ENCODE measurements at regions not wholly inside any gene's neighbourhood (a gene's known extent, or its start where the extent isn't known, plus 50 kb on each side); places are given as distances from the start of the nearest gene placed in this dataset.

DNA sequence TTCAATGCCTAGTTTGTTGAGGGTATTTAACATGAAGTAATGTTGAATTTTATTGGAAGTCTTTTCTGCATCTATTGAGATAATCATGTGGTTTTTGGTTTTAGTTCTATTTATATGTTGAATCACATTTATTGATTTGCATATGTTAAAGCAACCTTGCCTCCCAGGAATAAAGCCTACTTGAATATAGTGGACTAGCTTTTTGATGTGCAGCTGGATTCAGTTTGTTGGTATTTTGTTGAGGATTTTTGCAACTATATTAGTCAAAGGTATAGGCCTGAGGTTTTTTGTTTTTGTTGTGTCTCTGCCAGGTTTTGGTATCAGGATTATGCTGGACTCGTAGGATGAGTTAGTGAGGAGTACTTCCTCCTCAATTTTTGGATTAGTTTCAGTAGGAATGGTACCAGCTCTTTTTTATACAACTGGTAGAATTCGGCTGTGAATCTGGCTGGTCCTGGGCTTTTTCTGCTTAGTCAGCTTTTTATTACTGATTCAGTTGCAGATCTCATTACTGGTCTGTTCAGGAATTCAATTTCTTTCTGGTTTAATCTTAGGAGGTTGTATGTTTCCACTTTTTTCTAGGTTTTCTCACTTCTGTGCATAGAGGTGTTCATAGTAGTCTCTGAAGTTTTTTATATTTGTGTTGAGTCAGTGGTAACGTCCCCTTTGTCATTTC lies 209.8 kb upstream of the RBMS3 start:
- no peak for DNase-seq

DNA sequence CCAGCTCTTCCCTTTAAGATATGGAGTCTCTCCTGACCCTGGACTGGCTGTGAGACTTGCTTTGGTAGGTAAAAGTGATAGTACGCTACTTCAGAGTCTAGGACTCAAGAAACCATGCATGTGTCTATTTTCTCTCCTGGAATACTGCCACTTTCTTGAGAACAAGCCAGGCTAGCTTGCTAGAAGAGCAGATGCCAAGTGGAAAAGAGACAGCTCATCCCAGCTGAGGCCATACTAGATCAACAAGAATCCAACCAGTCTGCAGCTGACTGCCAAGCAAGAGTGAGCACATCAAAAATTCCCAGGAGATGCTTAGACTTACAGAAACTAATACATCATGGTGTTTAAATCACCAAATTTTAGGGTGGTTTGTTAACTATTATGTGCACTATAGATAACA lies 208.3 kb upstream of the RBMS3 start:
- no peak for DNase-seq

DNA sequence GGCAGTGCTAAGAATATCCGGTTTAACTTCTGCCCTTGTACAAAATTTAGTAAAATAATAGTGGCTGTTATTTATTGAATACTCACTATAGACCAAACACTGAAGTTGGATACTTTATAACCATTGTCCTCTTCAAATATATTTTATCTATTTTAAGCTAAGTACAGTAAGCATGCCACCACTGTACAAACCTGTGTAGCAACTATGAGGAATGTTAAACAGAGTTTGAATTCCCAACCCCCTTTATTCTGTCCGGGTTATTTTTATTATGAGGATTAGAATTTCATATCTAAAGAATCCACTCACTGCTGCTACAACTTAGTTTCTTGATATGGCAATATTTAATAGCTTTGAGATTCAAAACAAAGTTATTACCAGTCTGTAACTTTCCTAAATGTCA lies 203.5 kb upstream of the RBMS3 start:
- DNase-seq, result no peak

DNA sequence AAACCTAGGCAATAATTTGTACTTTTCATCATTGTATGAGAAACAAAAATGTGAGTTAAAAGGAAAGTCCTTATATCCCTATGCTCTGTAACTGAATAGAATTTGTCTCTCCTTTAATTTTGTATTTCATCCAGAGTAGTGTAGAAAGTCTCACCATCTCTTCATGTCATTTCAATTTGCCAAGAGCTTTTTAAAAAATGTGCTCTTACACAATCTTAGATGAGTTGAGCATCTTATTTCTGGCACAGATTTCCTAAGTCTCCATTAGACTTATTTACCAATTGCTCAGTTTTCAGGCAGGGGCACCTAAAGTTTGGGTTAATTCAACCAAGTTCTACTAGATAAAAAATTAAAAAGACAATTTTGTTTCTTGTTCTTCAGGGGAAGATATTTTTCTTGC lies 201.5 kb upstream of the RBMS3 start:
- no peak for DNase-seq

DNA sequence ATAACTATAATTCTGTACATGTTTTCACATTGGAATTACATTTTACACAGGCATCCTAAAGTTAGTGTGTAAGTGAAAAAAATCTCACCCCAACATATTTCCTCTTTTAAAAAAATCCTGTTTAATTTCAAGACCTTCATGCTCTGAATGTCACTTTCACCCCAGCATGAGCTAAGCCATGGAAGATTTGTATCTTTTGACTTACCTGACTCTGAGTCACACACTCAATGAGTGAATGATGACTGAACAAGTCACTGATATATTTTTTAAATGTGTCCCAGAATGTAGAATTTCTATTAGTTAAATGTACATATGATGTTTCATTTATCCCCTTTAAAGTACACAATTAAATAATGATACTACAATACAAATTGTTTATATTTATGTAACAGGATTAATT lies 199.9 kb upstream of the RBMS3 start:
- no peak for DNase-seq

DNA sequence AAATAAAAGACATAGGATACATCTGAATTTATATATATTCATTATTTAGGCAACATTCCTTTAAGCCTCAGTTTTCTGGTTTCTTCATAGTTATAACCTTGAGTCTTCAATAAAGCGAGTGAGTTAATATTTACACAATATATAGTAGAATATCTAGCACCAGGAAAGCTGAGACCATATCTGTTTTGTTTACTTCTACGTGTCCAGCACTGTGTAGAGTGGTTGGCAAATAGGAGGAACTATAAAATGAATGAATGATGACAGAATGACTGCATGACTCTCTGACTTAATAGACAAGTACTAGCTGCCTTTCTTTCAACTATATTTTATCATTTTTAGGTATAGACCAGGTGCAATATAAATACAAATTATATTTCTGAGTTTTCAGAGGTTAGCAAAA lies 197.8 kb upstream of the RBMS3 start:
- no peak for DNase-seq

DNA sequence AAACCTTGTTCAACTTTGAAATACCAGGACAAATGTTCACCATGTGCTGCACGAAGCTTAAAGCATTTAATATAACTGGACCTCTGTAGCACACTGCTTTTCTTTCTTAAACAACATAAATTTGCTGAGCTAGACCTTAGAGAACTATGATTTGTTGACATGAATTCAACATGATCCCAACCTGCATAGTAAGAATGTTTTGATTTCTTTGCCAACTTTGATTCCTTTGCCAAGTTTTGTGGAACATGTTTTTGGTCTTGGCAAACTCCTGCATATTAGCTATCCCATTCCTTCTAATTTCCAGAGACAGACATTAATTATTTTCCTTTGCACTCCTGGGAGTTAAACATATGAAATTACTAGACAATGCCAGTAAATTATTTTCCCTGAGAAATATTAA lies 197.2 kb upstream of the RBMS3 start:
- DNase-seq, result no peak

DNA sequence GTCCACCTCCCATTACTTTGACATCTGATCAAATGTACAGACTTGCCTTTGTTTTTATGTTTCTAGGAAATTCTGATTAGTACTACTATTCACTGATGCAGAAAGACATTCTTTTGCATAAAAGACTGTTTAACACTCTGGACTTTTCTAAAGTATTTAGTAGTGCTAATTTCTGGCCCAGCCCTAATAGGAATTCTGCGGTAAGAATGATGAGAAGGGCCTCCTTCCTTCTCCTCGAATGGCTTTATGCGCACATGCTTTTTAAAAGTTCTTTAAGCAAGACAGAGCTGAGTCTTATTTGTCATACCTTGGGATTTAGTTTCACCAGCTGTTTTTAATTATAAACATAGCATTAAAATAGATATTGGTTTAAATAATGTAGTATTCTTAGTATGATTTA lies 192.3 kb upstream of the RBMS3 start:
- no peak for DNase-seq

DNA sequence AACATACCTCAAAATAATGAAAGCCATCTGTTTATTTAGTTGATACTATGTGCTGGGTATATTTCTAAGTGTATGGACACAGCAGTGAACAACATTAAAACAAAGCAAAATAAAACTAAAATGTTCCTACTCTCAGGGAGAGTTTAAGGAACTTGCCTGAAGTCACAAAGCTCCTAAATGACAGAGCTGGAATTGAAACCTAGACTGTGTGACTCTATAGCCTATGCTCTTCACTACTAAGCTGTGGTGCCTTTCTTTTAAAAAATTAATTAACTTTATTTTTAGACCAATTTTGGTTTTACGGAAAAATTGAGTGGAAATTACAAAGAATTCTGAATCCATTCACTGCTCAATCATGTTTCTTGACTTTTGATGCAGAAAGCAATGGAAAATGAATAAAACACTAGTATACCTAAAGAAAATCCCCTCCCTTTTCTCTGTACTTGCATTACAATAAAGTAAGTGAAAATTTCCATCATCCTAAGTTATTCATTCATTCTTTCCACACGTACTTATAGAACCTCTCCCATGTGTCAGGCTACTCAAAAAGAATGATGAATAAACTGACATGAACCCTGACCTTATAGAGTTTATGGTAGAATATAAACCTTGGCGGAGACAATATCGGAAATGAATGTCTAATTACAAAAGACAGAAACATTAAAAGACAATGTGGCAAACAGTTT lies 189.8 kb upstream of the RBMS3 start:
- no peak for DNase-seq

DNA sequence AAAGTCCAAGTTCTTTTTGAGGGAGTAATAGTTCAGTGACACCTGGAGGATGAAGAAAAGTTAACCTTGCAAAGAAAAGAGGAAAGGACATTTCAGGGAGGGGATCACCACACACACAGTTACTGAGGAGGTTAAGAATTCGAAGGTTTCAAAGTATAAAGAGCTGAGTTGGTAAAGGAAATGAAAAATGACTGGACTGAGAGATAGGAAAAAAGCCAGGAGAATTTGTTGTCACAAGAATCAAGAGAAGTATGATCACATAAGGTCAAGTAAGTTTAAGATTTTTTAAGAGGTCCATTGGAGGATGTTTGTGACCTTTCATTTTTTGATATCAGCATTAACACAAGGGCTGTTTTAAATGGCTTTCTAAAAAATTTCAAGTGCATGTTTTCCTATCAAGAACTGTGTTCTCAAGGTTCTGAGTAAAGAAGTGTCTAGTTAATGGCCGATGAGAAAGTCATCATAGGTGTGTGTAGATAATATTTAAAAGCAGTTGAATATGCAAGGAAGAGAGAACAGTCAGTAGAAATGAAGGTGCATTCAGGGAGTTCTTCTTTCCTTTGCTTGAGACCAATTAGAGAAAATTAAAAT lies 189.2 kb upstream of the RBMS3 start:
- DNase-seq, result no peak

DNA sequence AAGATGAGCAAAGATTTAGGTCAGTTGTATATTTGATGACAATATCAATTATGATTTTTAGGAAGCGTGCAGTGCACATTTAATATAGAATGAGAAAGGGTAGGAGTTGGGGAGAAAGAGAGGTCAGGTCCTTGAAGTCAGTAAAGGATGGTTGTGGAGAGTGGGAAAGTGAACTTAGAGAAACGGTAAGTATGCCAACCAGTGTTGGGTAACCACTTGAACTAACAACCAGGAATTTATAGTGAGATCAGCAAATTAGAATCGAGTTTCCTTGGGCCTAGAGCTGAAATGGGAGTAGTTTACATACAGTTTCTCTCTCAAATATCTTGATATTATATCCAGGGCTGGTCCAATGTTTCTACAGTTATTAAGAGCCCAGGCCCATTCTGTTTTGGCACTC lies 188.5 kb upstream of the RBMS3 start:
- DNase-seq, result no peak

DNA sequence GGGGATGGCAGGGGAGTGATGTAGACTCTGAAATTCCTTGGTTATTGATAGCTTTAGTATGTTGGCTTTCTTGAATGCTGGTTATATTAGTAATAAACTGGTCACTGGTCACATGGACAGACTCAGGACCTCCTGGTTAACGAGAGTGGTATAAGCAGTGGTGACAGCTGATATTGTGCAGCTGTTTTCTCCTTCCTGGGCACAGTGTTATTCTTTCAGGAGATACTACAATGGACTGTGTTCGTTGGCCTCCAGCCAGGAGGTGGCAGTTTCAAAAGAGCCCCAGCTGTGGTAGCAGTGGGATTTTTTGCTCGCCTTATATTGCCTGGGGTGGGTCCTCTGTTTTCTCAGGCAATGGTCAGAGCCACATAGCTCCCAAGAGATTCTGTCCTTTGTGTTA lies 181.6 kb upstream of the RBMS3 start:
- DNase-seq, result no peak

DNA sequence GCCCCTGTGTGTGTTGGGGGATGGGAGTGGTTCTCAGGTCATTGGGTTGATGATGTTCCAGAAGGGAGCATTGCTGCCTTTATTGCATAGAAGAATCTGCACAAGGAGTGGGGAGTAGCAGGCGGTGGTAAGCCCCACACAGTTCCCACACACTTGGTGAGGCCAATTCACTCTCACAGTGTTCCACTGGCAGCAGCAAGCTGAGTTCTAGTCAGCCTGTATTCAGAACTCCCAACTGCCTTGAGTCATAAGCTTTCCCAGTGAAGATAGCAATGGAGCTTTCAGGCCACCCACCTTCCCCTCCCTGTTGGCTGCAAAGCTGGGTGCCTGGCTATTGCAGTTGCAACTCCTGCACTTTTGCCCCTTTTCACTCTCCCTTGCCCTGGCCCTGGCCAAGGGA lies 181.1 kb upstream of the RBMS3 start:
- DNase-seq, result no peak

DNA sequence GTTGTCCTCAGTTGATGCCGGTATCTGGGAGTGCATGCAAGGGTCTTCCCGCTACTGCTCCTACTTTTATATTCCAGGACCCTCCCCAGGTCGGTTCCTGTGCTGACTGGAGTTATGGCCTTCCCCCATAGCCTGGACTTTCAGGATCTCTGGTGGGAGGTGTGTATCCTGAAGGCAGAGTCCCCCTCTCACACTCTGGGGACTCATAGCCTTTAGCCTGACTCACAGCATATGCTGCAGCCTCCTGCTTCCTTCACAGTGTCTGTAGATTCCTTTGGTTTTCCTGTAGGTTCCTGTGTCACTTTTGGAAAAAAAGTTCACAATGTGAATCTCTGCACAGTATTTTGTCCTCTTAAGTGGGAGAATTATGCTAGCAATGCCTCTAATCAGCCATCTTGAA lies 180.6 kb upstream of the RBMS3 start:
- DNase-seq, result no peak

DNA sequence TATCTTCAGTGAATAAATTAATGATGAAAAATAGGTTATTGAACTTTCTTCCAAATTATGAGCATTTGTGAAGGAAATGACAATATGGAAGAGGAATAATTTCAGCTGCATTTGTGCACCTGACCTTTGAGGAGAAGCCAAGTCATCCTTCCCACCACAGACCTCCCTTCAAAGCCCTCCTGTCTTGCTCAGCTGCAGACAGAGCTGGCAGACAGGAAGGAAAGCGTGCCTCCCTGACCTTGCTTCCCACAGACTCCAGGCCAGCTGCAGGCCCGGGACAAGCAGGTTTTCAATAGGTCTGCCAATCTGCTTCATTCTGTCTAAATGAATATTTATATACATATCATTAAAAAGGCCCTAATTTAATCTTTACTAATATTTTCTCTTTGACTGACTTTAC lies 152.9 kb upstream of the RBMS3 start:
- no peak for DNase-seq

DNA sequence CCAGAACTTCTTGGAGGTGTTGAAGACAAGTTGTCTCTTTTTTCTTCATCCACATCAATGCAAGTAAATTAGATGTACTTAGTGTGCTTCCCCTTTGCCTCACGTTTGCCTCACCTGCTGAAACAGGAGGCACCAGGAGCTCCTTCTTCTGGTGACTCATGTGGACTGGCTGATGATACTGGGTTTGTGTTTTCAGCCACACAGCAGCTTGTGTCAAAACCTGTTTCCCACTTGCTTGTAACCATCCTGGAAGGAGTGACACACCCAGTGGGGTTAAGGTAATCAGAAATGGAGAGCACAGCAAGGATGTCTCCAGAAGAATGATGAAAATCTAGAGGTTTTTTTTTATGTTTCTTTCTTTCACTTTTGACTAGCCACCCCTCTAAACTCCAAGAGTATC lies 143.3 kb upstream of the RBMS3 start:
- no peak for DNase-seq

DNA sequence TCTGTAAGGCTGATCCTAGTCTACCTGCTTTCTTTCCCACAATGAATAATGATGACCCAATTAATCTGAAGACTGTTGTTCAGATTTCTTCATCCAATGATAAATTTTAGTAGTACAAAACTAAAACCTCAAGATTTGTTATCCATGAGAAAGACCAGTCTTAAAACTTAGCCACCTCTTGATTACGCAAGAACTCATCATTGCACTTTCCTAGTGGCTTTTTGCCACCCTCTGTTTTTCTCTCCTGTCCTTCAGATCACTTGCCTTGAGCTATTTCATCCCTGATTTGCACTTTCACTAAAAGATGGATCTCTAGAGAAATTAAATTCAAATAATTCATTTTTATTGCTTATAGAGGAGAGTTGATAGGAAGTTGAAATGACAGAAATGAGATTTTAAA lies 142.7 kb upstream of the RBMS3 start:
- DNase-seq, result no peak

DNA sequence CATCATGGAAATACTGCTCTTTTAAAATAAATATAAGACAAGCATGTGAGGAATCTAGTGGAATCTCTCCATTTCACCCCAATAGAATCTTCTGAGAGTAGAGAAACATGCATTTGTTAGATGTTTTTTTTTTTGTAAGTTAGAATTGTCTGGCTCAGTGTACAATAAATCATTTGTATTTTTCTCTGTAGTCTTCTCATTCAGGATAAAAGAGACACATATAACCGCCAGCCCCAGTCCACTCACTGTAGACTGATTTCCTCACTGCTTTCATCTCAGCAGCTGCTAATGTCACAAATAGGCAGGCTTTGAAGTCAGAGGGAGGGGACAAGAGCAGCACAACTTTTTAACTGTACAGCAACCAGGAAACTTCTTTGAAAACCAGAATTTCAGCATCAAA lies 140.2 kb upstream of the RBMS3 start:
- no peak for DNase-seq

DNA sequence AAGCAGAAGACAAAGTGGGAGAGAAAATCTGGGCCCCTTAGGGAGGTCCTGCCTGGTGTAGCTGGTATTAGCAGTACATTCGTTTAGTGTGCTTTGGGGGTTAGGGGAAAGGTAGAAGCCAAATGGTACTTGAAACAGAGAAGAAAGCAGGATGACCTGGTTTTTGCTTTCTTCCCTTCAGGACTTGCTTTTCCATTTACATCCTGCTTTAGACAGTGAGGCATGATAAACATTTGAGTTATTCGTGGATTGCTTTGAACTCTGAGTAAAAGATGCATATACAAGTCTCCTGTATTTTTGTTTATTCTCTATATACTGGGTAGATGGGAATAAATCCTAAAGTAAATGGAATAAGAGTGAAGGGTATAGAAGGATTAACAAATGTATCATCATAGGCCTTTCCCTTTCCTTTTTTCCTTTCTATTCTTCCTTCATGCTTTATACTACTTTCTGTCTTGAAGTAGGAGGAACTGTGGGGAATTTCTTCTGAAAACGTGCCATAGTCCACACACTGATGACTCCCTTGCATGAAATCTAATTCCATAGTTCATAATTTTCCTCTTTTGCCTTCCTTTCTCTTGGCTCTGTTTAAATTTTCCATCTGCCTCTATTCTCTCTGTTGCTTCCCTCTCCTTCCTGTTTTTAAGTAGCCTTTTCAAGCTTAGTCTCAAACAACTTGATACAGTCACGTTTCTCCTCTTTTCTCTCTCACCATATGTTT lies 139.5 kb upstream of the RBMS3 start:
- no peak for DNase-seq

DNA sequence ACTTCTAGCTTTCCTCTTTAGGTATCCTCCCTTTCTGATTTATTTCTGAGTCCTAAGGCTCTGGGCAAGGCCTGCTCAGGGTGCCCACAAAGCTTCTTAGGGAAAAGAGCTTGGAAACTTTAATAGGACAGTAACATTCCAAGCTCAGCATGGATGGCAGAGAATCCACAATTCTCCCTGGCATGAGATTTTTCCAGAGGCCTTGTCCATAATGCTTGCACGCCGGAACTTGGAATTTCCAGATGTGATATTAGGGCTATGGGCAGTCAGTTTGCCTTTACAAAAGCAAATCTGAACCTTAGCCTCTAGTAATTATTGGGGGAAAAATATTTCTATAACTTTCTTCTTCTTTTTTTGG lies 139.0 kb upstream of the RBMS3 start:
- DNase-seq, result no peak

DNA sequence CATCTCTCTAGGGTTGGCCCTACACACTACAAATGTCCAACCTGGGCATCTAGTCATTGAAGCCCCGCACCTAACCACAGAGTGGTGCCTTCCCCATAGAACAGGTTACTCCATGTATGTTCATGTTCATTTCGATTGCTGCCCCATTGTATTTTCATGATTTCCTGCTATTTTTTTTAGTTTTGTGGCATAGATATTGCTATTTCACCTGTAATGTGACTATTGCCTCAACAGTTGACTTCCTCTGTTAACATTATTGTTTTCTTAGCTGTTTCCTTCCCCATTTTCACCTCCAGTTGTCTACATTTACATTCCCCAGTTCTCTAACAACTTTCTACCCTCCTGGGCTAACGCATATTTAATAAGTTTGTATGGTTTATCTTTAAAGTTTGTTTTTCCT lies 137.7 kb upstream of the RBMS3 start:
- DNase-seq, result no peak

DNA sequence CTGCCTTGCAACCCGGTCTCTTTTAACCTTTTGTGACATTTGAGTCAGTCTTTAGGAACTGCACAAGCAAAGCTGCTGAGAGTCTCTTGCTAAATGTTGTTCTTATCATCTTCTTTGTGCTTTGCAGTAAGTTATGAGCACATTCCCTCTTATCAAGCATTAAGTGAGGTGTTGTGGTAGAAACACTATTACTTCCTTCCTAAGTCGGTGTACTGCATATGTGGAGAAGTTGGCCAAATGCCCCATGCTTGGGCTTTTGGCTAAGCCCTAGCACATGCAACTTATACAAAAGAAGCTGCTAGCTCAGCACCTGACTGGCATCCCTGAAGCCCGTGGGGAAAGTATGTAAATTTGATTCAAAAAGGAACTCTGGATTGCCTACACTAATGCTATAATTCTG lies 136.5 kb upstream of the RBMS3 start:
- DNase-seq, result no peak

DNA sequence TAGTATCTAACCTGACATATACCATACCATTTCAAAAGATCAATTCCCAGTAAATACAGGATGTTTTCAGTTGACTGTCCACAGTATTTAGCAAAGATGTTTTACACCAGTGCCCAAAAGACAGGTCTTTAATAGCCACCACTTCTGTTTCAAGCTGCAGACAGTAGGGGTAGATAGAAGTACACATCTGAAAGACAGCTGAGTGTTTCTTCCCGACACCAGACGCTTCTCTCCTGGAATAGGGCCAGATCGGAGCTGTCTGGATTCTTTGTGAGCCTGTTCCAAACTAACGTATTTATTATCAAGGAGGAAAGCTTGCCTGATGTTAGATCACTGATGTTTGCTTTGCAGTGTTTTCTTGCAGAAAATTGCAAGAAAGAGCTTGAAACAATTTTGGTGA lies 136.1 kb upstream of the RBMS3 start:
- no peak for DNase-seq

DNA sequence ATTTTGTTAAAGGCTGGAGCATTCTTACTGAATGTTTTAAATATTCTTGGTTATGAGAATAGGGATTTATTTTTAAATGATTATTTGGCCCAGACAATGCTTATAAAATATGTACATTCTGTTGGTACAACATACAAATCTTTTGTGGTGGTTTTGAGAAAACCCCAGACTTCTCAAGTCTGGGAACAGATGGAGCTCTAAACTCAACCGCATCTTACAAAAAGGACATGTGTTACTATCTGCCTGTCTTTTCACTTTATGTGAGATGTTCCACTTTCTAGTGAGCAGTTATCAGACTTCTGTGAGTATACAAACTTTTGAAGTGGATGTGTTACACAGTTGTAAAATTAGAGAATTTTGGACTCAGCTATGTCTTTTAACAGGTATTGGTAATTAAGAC lies 135.5 kb upstream of the RBMS3 start:
- no peak for DNase-seq
